Fibroblast of the aortic adventitia (primary cell): ENCODE measurements at regions not wholly inside any gene's neighbourhood (a gene's known extent, or its start where the extent isn't known, plus 50 kb on each side); places are given as distances from the start of the nearest gene placed in this dataset.

Experiments
- DNase-seq: peaks from one replicate; pipeline ENCODE4 v3.0.0-alpha.2; 2010; ENCODE audit warnings: low read depth
- H3K4me3 ChIP-seq: 2 replicates; pipeline ENCODE4 v1.5.1; 2011; ENCODE audit warnings: low read depth, mild to moderate bottlenecking, control low read depth, low read length, moderate library complexity
- TF ChIP-seq, protein P1 (sequence below): IDR thresholded peaks from 2 replicates; pipeline ENCODE4 v1.5.1; 2011; ENCODE audit warnings: mild to moderate bottlenecking, low read length, control low read depth, inconsistent platforms; ENCODE audit not compliant: insufficient read depth

DNA sequence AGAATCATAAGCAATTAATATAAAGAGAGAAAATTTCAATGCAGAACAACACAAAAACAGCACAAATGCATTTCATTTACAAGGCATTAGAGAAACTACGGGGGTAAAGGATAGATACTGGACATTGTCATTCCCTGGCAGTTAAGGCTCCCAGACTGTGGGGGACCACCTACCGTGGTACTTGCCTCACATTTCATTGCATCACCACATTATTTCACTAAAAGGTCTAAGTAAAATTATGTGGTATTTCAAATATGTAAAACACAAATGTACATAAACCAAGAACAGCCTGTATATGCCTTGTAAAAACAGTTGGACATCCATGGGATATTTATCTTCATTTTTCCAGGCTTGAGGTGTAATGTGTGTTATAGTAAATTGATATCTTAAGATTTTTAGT is 571.2 kb upstream of the ZNF462 start:
- TF ChIP-seq, protein P1, sequence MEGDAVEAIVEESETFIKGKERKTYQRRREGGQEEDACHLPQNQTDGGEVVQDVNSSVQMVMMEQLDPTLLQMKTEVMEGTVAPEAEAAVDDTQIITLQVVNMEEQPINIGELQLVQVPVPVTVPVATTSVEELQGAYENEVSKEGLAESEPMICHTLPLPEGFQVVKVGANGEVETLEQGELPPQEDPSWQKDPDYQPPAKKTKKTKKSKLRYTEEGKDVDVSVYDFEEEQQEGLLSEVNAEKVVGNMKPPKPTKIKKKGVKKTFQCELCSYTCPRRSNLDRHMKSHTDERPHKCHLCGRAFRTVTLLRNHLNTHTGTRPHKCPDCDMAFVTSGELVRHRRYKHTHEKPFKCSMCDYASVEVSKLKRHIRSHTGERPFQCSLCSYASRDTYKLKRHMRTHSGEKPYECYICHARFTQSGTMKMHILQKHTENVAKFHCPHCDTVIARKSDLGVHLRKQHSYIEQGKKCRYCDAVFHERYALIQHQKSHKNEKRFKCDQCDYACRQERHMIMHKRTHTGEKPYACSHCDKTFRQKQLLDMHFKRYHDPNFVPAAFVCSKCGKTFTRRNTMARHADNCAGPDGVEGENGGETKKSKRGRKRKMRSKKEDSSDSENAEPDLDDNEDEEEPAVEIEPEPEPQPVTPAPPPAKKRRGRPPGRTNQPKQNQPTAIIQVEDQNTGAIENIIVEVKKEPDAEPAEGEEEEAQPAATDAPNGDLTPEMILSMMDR, result no peak
- H3K4me3 ChIP-seq, result no peak overlapping the region
- no peak for DNase-seq

DNA sequence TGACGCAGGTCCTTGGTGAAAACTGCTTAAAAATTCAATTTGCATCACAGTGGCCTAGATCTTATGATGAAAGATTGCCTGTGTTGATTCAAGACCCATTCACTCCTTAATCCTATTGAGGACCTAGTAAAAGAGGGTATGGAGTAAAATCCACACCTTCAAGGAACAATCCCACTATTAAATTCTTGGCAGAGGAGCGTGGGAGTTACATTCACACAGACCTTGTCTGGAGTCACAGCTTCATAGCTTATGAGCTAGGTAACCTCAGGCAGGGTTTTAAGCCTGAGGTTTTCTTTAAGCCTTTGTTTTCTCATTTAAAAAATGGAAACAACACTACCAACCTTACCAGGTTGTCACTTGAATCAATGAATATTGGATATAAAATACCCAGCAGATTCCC is 566.5 kb upstream of the ZNF462 start:
- no peak for DNase-seq

DNA sequence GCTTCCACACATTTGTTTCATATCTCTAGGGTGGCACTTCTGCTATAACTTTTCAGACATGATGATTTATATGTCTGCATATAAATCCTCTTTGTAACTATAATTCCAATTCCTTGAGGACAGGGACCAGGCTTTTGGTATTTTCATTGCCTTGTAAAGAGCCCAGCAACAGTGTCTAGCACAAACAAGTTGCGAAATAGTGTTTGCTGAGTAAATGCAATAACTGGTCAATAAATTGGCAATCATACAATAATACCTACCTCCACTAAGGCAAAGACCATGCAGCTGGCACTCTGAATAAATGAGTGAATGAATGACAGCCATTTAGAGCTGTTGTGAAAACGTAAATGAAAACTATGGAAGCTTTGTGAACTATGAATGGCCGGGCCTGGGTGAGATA is 564.0 kb upstream of the ZNF462 start:
- TF ChIP-seq, protein P1, result no peak
- DNase-seq, result no peak
- no peak overlapping the region for H3K4me3 ChIP-seq

More for the DNA sequence above, 566.5 kb upstream of the ZNF462 start:
- TF ChIP-seq, protein P1, result no peak
- no peak overlapping the region for H3K4me3 ChIP-seq

DNA sequence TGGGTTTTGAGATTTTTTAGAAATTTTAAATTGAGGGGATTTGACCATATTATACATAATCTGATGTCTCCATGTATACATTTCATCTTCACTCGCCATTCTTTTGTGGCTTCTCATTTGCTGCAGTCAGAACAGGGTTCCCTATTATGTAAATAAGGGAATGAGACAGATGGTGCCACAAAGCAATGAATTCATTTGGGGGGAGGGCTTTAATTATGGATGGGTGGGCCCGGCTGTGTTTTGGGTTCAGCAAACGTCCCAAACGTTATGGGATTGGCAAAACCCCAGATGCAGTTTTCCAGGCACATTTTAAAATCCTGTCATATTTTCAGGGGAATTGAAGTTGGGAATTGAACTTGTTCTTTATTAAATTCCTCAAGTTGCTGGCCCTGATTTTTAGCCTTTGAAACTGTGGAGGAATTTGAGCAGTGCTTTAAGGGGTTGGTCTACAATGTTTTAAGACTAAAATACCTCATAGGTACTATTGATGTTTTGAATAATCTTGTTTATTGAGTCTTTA is 558.5 kb upstream of the ZNF462 start:
- TF ChIP-seq, protein P1, result no peak
- no peak overlapping the region for H3K4me3 ChIP-seq

DNA sequence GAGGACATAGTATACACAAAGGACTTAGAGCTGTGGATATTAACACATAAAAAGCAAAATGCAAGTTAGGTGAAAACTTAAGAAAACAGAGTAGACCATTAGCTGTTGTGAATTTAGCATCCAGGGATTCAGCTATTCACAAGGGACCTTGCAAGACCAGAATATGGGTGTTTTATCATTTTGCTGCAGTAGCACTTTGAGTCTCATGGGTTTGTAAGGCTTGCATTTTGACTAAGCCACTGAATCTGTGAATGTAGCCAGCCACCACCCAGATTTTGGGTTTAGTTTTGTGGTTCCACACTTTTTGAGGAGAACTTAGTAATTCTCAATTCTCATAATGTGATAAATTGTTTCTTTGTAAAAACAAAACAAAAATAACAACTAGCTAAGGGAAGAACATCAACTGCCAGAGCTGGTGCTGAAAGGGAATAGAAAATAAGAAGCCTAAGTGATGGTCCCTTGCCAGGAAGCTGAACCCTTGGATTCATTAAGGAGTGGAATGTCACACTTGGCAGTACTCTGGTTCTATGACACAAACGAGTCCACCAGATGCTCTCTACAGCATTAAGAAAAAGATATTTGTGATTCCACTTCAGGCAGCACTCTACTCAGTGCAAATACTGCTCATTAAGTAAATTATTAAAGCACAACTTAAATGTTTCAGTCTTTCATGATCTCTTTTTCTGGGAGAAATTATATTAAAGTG is 557.4 kb upstream of the ZNF462 start:
- no peak for DNase-seq
- TF ChIP-seq, protein P1, result no peak
- H3K4me3 ChIP-seq, result no peak overlapping the region

More for the DNA sequence above, 558.5 kb upstream of the ZNF462 start:
- DNase-seq, result no peak

DNA sequence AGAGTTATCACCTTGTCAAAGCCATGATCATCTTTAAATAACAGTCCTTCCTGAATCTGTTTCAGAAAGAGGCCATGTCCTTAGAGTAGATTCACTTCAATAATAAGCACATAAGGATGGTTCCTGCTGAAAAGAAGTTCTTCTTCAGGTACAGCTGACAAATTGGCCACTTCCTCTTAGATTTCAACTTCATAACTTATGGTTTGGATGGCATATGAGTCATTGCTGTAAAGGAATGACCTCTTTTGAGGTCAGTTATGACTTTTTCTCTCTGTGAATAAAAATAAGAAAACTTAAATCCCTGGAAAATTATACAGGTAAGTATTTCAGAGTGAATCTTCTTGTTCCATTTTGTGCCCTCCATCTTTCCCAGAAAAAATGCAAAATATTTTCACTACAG is 555.3 kb upstream of the ZNF462 start:
- DNase-seq, result no peak
- H3K4me3 ChIP-seq, result no peak overlapping the region
- TF ChIP-seq, protein P1, result no peak
